ENCODE measurements at regions not wholly inside any gene's neighbourhood (a gene's known extent, or its start where the extent isn't known, plus 50 kb on each side); places are given as distances from the start of the nearest gene placed in this dataset.

GRCh38 chr13:78306519-78307206 is 296.7 kb downstream of the POU4F1 start:
- H3K9me3 Mint-ChIP-seq = no peaks in the 10 kb centered on the region
- no peaks in the 10 kb centered on the region for H3K36me3 ChIP-seq (ENCODE audit: insufficient read depth)
- no peak overlapping the region for H3K4me2 ChIP-seq
- TF ChIP-seq CREB1 (CRISPR knock-in tag; IDR thresholded peaks at IDR 0.05; ENCODE audit: low read depth) (no peak), NANOG (IDR thresholded peaks at IDR 0.05; ENCODE audit: borderline replicate concordance) (no peak), ZNF114 (CRISPR knock-in tag; IDR thresholded peaks at IDR 0.05) (no peak), ZNF331 (CRISPR knock-in tag; IDR thresholded peaks at IDR 0.05; ENCODE audit: low read depth) (no peak), JUNB (IDR thresholded peaks at IDR 0.05; ENCODE audit: unreplicated experiment) (no peak), ETS1 (IDR thresholded peaks at IDR 0.05) (no peak), POLR2AphosphoS5 (IDR thresholded peaks at IDR 0.05; ENCODE audit: low read depth) (no peak), CTCF (conservative IDR thresholded peaks at IDR 0.05; ENCODE audit: low read depth in 2 of 2) (no peak), EZH2 (IDR thresholded peaks at IDR 0.05; ENCODE audit: low read depth, unreplicated experiment) (no peak), EZH2phosphoT487 (IDR thresholded peaks at IDR 0.05; ENCODE audit: unreplicated experiment) (no peak), REST (IDR thresholded peaks at IDR 0.05; ENCODE audit: unreplicated experiment) (no peak), ZNF462 (CRISPR knock-in tag; IDR thresholded peaks at IDR 0.05) (no peak), STAT1 (IDR thresholded peaks at IDR 0.05; ENCODE audit: unreplicated experiment) (no peak)
- H3F3A ChIP-seq (replicated peaks; ENCODE audit: low read depth) = no peaks in the 10 kb centered on the region
- H3K27ac ChIP-seq (ENCODE audit: low read depth) = no peak overlapping the region
- DNase-seq (ENCODE audit: low spot score) (no peak), ATAC-seq (no peak)
- H3K27me3 Mint-ChIP-seq (ENCODE audit: insufficient read depth, low read depth, poor library complexity) = no peaks in the 10 kb centered on the region
- H3K4me3 ChIP-seq = no peak overlapping the region
- no peaks in the 10 kb centered on the region for H3K79me2 ChIP-seq (replicated peaks; ENCODE audit: insufficient read depth)
- H2AFZ ChIP-seq = no peak overlapping the region
- H3K36me3 Mint-ChIP-seq (ENCODE audit: low read depth) = no peaks in the 10 kb centered on the region
- no peaks in the 10 kb centered on the region for H3K9me2 ChIP-seq (ENCODE audit: insufficient read depth)
- no peaks in the 10 kb centered on the region for H4K20me1 ChIP-seq (replicated peaks; ENCODE audit: insufficient read depth)
- H3K4me1 ChIP-seq (ENCODE audit: insufficient read depth) = no peaks in the 10 kb centered on the region; the same call in 1 of the 2 replicates
- no peak overlapping the region for H3K27ac Mint-ChIP-seq
- no peaks in the 10 kb centered on the region for H3K27me3 ChIP-seq (ENCODE audit: insufficient read depth)
- no peak overlapping the region for H3K4me3 Mint-ChIP-seq
- H3K4me1 Mint-ChIP-seq = peaks cover 3% of the 10 kb centered on the region; the same call in 1 of the 3 replicates

Data from GM23338 (cell line).